GM10248 (cell line): ENCODE measurements at regions not wholly inside any gene's neighbourhood (a gene's known extent, or its start where the extent isn't known, plus 50 kb on each side); places are given as distances from the start of the nearest gene placed in this dataset.
"Not testable (repeated sequence)": the region's sequence is repeated elsewhere in the genome, so short reads cannot be mapped to it uniquely, and the experiment has no call there.

ENCODE experiments used
- CTCF ChIA-PET: fragments of 300-600 bp; sonication (Branson Sonifier 250); formaldehyde crosslinking; extraction: SDS; loops from one replicate; lab custom pipeline; 2021; ENCODE audit warnings: antibody characterized with exemption; lab: Yijun Ruan, JAX
- POLR2A ChIA-PET: fragments of 350-650 bp; sonication (Branson Sonifier 250); formaldehyde crosslinking; extraction: SDS; loops from one replicate; lab custom pipeline; 2020; ENCODE audit warnings: antibody characterized with exemption; lab: Yijun Ruan, JAX
- DNase-seq: peaks from one replicate; pipeline ENCODE4 v3.0.0; 2012; ENCODE audit errors: extremely low spot score
- TF ChIP-seq, protein P1 (sequence below): IDR thresholded peaks from 2 replicates; pipeline ENCODE4 v1.5.1; 2012; ENCODE audit warnings: mild to moderate bottlenecking, low read depth; ENCODE audit errors: extremely low read depth, missing control alignments, control extremely low read depth

DNA sequence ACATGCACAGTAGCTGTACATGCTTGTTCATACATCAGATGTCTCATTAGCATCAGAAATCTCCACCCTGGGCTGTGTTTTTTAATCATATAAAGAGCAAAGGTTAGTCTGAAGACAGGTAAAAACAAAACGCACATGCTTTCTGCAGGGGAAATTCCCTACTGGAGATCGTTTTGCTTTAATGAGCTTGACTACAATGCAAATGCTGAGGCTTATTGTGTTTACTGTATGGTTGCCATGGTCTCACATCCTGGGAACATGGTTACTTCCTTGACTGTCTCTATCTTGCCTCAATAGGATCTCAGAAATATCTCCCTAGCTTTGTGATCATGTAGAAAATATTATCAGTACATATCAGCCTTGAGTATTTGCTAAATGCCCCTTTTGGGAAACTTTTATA is 336.5 kb upstream of the TFPI start:
- TF ChIP-seq, protein P1, sequence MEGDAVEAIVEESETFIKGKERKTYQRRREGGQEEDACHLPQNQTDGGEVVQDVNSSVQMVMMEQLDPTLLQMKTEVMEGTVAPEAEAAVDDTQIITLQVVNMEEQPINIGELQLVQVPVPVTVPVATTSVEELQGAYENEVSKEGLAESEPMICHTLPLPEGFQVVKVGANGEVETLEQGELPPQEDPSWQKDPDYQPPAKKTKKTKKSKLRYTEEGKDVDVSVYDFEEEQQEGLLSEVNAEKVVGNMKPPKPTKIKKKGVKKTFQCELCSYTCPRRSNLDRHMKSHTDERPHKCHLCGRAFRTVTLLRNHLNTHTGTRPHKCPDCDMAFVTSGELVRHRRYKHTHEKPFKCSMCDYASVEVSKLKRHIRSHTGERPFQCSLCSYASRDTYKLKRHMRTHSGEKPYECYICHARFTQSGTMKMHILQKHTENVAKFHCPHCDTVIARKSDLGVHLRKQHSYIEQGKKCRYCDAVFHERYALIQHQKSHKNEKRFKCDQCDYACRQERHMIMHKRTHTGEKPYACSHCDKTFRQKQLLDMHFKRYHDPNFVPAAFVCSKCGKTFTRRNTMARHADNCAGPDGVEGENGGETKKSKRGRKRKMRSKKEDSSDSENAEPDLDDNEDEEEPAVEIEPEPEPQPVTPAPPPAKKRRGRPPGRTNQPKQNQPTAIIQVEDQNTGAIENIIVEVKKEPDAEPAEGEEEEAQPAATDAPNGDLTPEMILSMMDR: no peak
- DNase-seq: no peak
- CTCF ChIA-PET: interaction anchor here (1.4 kb wide), 1 partner anchor 10 kb away, joined by 3 read pairs; no protein-coding TSS in a partner anchor
- POLR2A ChIA-PET: interaction anchor here (0.6 kb wide), 1 partner anchor 72 kb away, joined by 4 read pairs; no protein-coding TSS in a partner anchor

DNA sequence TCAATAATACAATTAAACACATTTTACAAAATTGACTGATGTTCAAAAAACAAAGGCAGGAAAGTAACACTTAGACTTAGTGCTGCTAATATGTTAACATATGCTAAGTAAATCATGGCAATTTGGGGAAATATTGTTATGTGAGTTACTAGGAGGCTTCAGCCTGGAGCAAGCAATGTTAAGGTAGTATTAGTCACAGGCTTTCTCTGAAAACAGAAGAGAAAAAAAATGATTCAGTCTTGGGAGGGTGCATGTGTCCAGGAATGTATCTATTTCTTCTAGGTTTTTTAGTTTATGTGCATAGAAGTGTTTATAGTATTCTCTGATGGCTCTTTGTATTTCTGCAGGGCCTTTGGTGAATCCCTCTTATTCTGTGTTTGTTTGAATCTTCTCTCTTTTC is 345.8 kb upstream of the TFPI start:
- POLR2A ChIA-PET: no interaction called here
- CTCF ChIA-PET: no interaction called here
- DNase-seq: no peak
- TF ChIP-seq, protein P1: no peak

DNA sequence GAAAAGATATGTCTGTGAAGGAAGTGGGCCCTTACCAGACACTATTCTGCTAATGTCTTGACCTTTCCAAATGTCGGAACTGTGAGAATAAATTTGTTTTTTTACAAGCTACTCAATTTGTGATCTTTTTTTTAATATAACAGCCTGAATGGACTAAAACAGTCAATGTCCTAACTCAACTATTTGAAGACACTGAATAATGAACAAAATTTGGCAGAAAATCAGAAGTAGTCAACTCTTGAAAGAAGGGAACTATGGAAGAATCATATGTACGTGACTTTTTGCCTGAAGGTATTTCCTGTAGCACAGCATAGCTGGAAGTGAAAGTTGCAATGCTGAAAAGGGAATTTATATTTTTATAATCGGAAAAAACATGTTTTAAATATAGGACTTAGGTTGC is 351.8 kb upstream of the TFPI start:
- POLR2A ChIA-PET: no interaction called here
- CTCF ChIA-PET: no interaction called here
- no peak for DNase-seq
- TF ChIP-seq, protein P1: no peak

DNA sequence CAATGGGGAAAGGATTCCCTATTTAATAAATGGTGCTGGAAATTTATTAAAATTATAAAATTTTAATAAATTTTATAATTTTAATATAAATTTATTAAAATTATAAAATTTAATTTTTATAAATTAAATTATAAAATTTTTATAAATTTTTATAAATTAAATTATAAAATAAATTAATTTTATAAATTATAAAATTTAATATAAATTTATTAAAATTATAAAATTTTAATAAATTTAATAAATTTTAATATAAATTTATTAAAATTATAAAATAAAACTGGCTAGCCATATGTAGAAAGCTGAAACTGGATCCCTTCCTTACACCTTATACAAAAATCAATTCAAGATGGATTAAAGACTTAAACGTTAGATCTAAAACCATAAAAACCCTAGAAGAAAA is 356.7 kb upstream of the TFPI start:
- DNase-seq, POLR2A ChIA-PET: not testable (repeated sequence)
- CTCF ChIA-PET: interaction anchor here (1.9 kb wide), 1 partner anchor 8 kb away, joined by 6 read pairs; no protein-coding TSS in a partner anchor

DNA sequence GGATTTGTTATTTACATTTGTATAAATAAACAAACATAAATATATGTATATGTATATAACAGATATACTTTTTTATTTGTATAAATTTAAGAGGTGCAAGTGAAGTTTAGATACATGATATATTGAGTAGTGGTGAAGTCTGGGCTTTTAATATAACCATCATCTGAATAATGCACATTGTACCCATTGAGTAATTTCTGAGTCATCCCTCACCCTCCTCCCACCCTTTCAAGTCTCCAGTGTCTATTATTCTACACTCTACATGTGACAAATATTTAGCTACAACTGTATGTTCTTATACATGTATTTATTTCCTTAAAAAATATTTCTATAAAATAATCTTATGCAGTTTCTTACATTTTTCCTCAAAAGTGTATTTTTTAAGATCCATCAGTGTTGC is 358.7 kb upstream of the TFPI start:
- ChIA-PET POLR2A (no interaction called here), CTCF (interaction anchor here (0.9 to 1.4 kb wide), 3 partner anchors 8 to 46 kb away, joined by 3 to 4 read pairs (median 3); no protein-coding TSS in a partner anchor)
- TF ChIP-seq, protein P1: no peak
- DNase-seq: no peak

DNA sequence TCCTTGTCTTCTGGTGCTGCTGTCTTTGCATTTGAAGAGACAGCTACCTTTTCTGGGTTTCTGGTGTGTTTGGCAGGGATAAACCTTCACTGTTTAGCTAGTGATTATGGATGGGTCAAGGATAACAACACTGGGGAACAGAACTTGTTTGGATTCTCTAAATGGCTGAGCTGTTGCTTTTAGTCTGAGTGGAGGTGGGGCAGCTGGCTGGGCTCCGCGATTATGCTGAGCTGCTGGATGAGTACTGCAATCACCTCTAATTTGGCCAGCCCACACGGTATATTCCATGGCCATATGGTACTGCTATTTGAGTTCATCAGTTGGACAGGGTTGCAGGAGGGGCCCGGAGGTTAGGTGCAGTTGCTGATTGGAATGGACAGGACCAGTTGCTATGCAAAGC is 361.6 kb upstream of the TFPI start:
- no peak for DNase-seq
- ChIA-PET POLR2A (no interaction called here), CTCF (interaction anchor here (2.7 kb wide), 1 partner anchor 13 kb away, joined by 11 read pairs; no protein-coding TSS in a partner anchor)
- TF ChIP-seq, protein P1: no peak

DNA sequence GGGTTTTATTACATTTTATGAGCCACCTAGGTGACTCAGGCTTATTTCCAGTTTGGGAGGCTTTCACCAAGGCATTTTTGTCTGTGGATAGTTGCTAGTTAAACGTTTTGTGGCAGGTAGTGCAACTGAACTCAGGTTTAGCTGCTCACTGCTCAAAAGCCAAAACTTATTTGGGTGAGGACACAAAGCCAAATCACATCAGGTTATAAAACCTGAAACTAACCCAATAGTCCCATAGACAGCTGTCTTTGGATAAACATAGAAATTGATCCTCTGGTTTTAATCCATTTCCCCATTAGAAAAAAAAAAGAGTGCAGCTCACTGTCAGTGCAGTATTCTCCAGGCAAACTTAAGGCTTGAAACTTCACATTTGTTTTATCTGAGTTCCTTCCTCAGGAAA is 362.6 kb upstream of the TFPI start:
- ChIA-PET CTCF (interaction anchor here (2.7 kb wide), 1 partner anchor 12 kb away, joined by 11 read pairs; no protein-coding TSS in a partner anchor), POLR2A (no interaction called here)
- DNase-seq: no peak
- TF ChIP-seq, protein P1: no peak
